Erythroblast (primary cell): ENCODE measurements at regions not wholly inside any gene's neighbourhood (a gene's known extent, or its start where the extent isn't known, plus 50 kb on each side); places are given as distances from the start of the nearest gene placed in this dataset.

Experiments used
- GATA1 ChIP-seq: IDR thresholded peaks from 2 replicates; pipeline ENCODE4 v1.6.1; 2011; ENCODE audit warnings: low read depth, mild to moderate bottlenecking, control low read depth, low read length, moderate library complexity
- POLR2A ChIP-seq: IDR thresholded peaks from 2 replicates; pipeline ENCODE4 v1.6.1; 2011; ENCODE audit warnings: mild to moderate bottlenecking, low read length

DNA sequence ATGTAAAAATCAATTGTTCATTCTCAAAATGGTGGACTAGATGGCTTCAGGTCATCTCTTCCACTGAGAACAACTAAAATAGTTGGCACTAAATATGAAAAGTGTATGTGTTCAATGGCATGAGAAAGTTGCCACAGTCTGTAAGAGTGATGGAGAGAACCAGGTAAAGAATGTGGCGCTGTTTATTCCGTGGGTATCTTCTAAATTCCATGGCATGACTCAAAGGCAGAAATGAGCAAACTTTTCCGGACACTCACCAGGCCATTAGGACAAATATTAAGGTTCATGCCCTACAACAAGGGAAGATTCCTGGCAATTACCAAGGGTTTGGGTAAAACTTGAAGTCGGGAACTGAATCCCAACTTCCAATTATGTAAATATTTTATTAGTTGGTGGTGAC is 825.4 kb upstream of the CDH6 start:
- TF ChIP-seq POLR2A (no peak), GATA1 (no peak)
